Heart right ventricle (tissue), 16 donors: ENCODE measurements at regions not wholly inside any gene's neighbourhood (a gene's known extent, or its start where the extent isn't known, plus 50 kb on each side); places are given as distances from the start of the nearest gene placed in this dataset.
"Not testable (repeated sequence)": the region's sequence is repeated elsewhere in the genome, so short reads cannot be mapped to it uniquely, and the experiment has no call there.

Experiments
- ATAC-seq, 8 donors: fragments of 200-7000 bp; cut with Tn5 transposase; one replicate each; pipeline ENCODE4 v1.9.1; 2020; ENCODE audit warnings: mild to moderate bottlenecking in 8 of 8, moderate library complexity in 8 of 8, moderate number of reproducible peaks in 1 of 8
- DNase-seq, 2 donors: peaks; one replicate each; pipeline ENCODE4 v3.0.0-alpha.2; 2020
- H3K27ac ChIP-seq, 10 donors: fragments of 200-600 bp; sonication (generic) in 2 of 10; one replicate each; pipeline versions ENCODE4 v1.5.0 to v1.8.0; 2020 to 2022; ENCODE audit warnings: mild to moderate bottlenecking in 3 of 10
- H3K27me3 ChIP-seq, 7 donors: fragments of 200-600 bp; one replicate each; pipeline ENCODE4 v1.8.0; 2021 to 2022; ENCODE audit warnings: mild to moderate bottlenecking in 2 of 7
- H3K36me3 ChIP-seq, 9 donors: fragments of 200-600 bp; sonication (generic) in 1 of 9; one replicate each; pipeline versions ENCODE4 v1.5.0 to v1.8.0; 2020 to 2022; ENCODE audit warnings: mild to moderate bottlenecking in 2 of 9
- H3K4me1 ChIP-seq, 9 donors: fragments of 200-600 bp; sonication (generic) in 1 of 9; one replicate each; pipeline versions ENCODE4 v1.5.0 to v1.8.0; 2020 to 2022; ENCODE audit warnings: mild to moderate bottlenecking in 4 of 9
- H3K4me3 ChIP-seq, 10 donors: fragments of 200-600 bp; sonication (generic) in 2 of 10; one replicate each; pipeline versions ENCODE4 v1.5.0 to v1.8.0; 2020 to 2022; ENCODE audit warnings: mild to moderate bottlenecking in 7 of 10, moderate library complexity in 2 of 10
- H3K9me3 ChIP-seq, 11 donors: fragments of 200-600 bp in 10 of 11; sonication (generic) in 2 of 11; one replicate each; pipeline versions ENCODE4 v1.5.0 to v1.8.0; 2013 to 2022; ENCODE audit warnings: mild to moderate bottlenecking in 2 of 11, control low read depth in 1 of 11, moderate library complexity in 1 of 11
- WGBS, 2 donors: extraction: QIAGEN DNeasy Blood & Tissue Kit; methylation state at CpG; one replicate each; pipeline ENCODE4 v1.1.7; 2013; ENCODE audit warnings: inconsistent platforms in 1 of 2; 5-methylcytosine and 5-hydroxymethylcytosine counted together
- intact Hi-C, 10 donors: fragments of 100-400 bp; cut with DNase I; formaldehyde crosslinking; loops; one replicate each; pipeline versions ENCODE4 v1.11.1 to v1.14.2; 2022
- TF ChIP-seq, protein P1 (sequence below), 9 donors: fragments of 200-600 bp; sonication (generic) in 2 of 9; IDR thresholded peaks; one replicate each; pipeline versions ENCODE4 v1.5.0 to v1.8.0; 2021 to 2022; ENCODE audit warnings: antibody characterized with exemption in 9 of 9, mild to moderate bottlenecking in 5 of 9, moderate library complexity in 1 of 9
- donor health status: Arrhythmogenic right ventricular cardiomyopathy.
- donor health status: ischemic (EF 13 %, LVEDD 7.1; RV severe dilation, severe dysfunction).
- donor health status: healthy with polysubstance abuse.
- donor health status: DM: no; HTN: yes; CAD: no.
- donor health status: DM: no; HTN: no; CAD: no.
- donor health status: ischemic (EF 25% LVEDD 6.9; RV normal size, moderate dysfunction).
- donor health status: ischemic (EF 25% LVEDD 5.7; RV mildly dilated, moderate dysfunction).
- donor health status: healthy.
- donor health status: DM: yes; HTN: yes; CAD: no.
- donor health status: Ischemic cardiomyopathy.
- donor health status: ischemic (EF 35%, LVEDD 5.7; RV mildly dilated, moderate dysfunction).
- donor health status: nonischemic (EF 11% LVEDD 7.7; RV severe dilation, severe dysfunction).
- donor health status: DM: yes; HTN: yes; CAD: no.
- donor health status: PGD.
- donor health status: ischemic (EF 29% LVEDD 5.4; RV normal size, mild dysfunction).
- donor health status: nonischemic (EF 23%, LVEDD 6.1; RV moderate dilation, normal function).

DNA sequence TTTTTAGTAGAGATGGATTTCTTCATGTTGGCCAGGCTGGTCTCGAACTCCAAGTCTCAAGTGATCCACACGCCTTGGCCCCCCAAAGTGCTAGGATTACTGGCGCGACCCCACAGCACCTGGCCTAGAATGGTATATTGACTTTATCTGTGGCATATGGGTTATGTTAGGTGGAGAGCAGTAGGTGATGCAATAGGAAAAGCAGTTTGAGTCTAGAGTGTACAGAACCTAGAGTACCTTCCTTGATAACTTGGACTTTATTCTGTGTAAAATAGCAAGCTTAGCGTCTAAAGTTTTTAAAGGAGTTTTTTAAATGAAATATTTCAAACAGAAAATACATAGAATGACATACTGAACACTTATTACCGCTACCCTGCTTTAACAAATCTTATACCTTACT is 139.5 kb upstream of the XIST start:
- intact Hi-C loops = no loop called here
- DNase-seq (no peak), ATAC-seq (no peak)
- H3K27me3 ChIP-seq = no peaks in the 10 kb centered on the region
- no peaks in the 10 kb centered on the region for H3K4me1 ChIP-seq
- 97 to 98% methylated on average over 6 of the region's 6 CpGs for WGBS, 2 donors
- TF ChIP-seq, protein P1, sequence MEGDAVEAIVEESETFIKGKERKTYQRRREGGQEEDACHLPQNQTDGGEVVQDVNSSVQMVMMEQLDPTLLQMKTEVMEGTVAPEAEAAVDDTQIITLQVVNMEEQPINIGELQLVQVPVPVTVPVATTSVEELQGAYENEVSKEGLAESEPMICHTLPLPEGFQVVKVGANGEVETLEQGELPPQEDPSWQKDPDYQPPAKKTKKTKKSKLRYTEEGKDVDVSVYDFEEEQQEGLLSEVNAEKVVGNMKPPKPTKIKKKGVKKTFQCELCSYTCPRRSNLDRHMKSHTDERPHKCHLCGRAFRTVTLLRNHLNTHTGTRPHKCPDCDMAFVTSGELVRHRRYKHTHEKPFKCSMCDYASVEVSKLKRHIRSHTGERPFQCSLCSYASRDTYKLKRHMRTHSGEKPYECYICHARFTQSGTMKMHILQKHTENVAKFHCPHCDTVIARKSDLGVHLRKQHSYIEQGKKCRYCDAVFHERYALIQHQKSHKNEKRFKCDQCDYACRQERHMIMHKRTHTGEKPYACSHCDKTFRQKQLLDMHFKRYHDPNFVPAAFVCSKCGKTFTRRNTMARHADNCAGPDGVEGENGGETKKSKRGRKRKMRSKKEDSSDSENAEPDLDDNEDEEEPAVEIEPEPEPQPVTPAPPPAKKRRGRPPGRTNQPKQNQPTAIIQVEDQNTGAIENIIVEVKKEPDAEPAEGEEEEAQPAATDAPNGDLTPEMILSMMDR (IDR thresholded peaks at IDR 0.05) = no peak
- H3K27ac ChIP-seq = no peak overlapping the region
- H3K4me3 ChIP-seq = no peak overlapping the region
- H3K36me3 ChIP-seq = peaks cover 0 to 34% (median 0%) of the 10 kb centered on the region in 9 donors
- H3K9me3 ChIP-seq = peaks cover 0 to 6% (median 0%) of the 10 kb centered on the region in 11 donors

DNA sequence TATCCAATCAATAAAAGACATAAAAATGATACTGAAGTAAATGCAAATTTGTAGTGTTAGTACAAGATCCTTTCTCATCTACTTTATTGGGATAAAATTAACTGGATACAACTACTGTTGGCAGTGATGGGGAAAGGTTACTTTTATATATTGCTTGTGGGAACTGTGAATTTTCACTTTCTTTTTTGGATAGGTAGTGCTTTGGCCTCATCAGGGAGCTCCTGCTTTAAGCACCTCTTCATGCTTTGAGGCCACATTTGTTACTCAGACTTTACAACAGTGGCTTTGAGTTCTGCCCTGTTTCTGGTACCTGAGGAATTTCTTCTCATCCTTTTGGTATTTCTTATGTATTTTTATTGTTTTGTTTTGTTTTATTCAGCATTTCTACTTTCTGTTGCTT is 134.7 kb upstream of the XIST start:
- Histone ChIP-seq H3K9me3 (no peaks in the 10 kb centered on the region), H3K27me3 (no peaks in the 10 kb centered on the region), H3K27ac (no peak overlapping the region), H3K4me3 (no peak overlapping the region), H3K36me3 (peaks cover 0 to 21% (median 0%) of the 10 kb centered on the region in 9 donors), H3K4me1 (no peaks in the 10 kb centered on the region)
- DNase-seq = no peak
- no peak for ATAC-seq
- TF ChIP-seq, protein P1 (IDR thresholded peaks at IDR 0.05) = no peak
- intact Hi-C loops = no loop called here

DNA sequence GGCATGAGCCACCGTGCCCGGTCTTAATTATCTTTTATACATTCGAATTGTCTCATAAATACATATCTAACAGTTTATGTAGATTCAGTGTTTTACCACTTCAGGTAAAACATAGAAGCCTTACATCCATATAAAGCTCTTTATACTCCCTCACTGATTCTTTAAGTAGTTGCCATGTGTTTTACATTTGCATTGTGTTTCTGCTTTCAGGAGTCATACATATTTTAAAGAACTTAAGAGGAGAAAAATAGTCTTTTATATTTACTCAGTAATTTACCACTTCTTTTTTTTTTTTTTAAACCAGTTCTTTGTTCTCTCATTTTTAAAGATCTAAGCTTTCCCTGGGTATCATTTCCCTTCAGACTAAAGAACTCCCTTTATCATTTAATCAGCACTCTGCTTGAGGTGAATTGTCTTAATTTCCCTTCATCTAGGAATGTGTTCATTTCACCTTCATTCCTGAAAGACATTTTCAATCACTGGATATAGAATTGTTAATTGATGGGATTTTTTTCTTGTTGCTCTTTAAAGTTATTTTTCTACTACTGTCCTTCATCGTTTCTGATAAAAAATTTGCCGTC is 127.1 kb upstream of the XIST start:
- peaks cover 0 to 6% (median 0%) of the 10 kb centered on the region in 9 donors for H3K4me1 ChIP-seq
- H3K27me3 ChIP-seq = no peaks in the 10 kb centered on the region
- no peak for ATAC-seq
- no peak overlapping the region for H3K4me3 ChIP-seq
- intact Hi-C loops = no loop called here
- no peak overlapping the region for H3K27ac ChIP-seq
- no peaks in the 10 kb centered on the region for H3K9me3 ChIP-seq
- DNase-seq = no peak
- H3K36me3 ChIP-seq = peaks cover 0 to 11% (median 0%) of the 10 kb centered on the region in 9 donors
- TF ChIP-seq, protein P1 (IDR thresholded peaks at IDR 0.05) = no peak
- WGBS, 2 donors = 55 to 60% methylated on average over 5 of the region's 5 CpGs

DNA sequence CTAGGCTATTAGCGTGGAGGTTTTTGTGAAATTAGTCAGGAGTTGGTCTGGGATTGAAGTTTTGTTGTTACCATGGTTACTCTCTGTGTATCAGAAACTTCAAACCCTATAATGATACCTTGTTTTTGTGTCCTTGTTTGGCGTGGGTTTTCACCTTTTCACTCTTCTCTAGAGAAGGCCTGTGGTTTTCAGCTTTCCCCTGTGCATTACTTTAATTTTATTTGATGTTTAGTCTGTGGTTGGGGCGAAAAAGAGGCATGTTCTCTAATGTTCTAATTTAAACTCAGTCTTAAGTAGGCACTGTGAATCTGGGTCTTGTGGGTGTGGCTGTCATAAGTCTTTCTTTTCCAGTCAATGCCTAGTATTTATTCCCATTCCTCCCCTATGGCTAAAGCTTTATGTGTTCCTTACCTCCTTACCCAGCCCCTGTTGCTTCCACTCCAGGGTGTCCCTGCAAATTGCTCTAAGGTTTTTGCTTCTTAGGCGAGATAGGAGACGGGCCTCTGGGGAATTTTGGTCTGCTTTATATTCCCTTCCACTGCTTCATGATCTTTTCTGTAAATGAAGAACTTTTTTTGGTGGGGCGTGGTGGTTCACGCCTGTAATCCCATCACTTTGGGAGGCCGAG is 125.1 kb upstream of the XIST start:
- H3K36me3 ChIP-seq = peaks cover 0 to 2% (median 0%) of the 10 kb centered on the region in 9 donors
- H3K27ac ChIP-seq = no peak overlapping the region
- ATAC-seq = no peak
- H3K4me3 ChIP-seq = no peak overlapping the region
- no peaks in the 10 kb centered on the region for H3K27me3 ChIP-seq
- TF ChIP-seq, protein P1 (IDR thresholded peaks at IDR 0.05) = no peak
- no peaks in the 10 kb centered on the region for H3K9me3 ChIP-seq
- intact Hi-C loops = no loop called here
- WGBS, 2 donors = 87 to 92% methylated on average over 8 of the region's 8 CpGs
- H3K4me1 ChIP-seq = peaks cover 0 to 6% (median 0%) of the 10 kb centered on the region in 9 donors
- no peak for DNase-seq

DNA sequence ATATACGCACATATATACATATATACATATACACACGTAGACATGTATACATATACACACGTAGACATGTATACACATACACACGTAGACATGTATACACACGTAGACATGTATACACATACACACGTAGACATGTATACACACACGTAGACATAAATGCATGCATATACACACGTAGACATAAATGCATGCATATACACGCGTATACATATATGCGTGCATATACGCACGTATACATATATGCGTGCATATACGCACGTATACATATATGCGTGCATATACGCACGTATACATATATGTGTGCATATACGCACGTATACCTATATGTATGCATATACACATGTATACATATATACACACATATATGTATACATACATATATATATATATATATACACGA is 114.9 kb upstream of the XIST start:
- Histone ChIP-seq H3K36me3 (peaks cover 0 to 19% (median 0%) of the 10 kb centered on the region in 9 donors), H3K4me1 (peaks cover 0 to 27% (median 0%) of the 10 kb centered on the region in 9 donors)
- intact Hi-C loops, DNase-seq, ATAC-seq, H3K9me3 ChIP-seq, H3K27me3 ChIP-seq, H3K27ac ChIP-seq, H3K4me3 ChIP-seq: not testable (repeated sequence)
- WGBS, 2 donors = 65 to 96% methylated on average over 22 of the region's 22 CpGs
